ENCODE measurements at regions not wholly inside any gene's neighbourhood (a gene's known extent, or its start where the extent isn't known, plus 50 kb on each side); places are given as distances from the start of the nearest gene placed in this dataset.

- Histone ChIP-seq H3K9me3 (ENCODE audit: control insufficient read depth, insufficient read depth, low read depth, low read length) (no peaks in the 10 kb centered on the region), H3K4me2 (ENCODE audit: extremely low read depth, insufficient read depth, low read length) (no peak overlapping the region), H3K36me3 (ENCODE audit: control insufficient read depth, insufficient read depth, low read length) (no peaks in the 10 kb centered on the region), H3K79me2 (ENCODE audit: control insufficient read depth, insufficient read depth, low read length) (no peaks in the 10 kb centered on the region), H3K4me1 (ENCODE audit: control insufficient read depth, extremely low read depth, insufficient read depth, low read length) (no peaks in the 10 kb centered on the region), H4K20me1 (ENCODE audit: control insufficient read depth, extremely low read depth, insufficient read depth, low read length) (no peaks in the 10 kb centered on the region), H3K9ac (ENCODE audit: insufficient read depth, low read length) (no peak overlapping the region), H3K27ac (ENCODE audit: insufficient read depth, low read length) (no peak overlapping the region), H3K4me3 (replicated peaks in 1 of 4; ENCODE audit: control extremely low read depth in 1 of 4, insufficient read depth in 1 of 4, low read depth in 3 of 4, low read length in 4 of 4) (no peak overlapping the region), H2AFZ (ENCODE audit: low read length) (no peak overlapping the region), H3K27me3 (ENCODE audit: control insufficient read depth, insufficient read depth, low read length) (no peaks in the 10 kb centered on the region)
- TF ChIP-seq, protein P1, sequence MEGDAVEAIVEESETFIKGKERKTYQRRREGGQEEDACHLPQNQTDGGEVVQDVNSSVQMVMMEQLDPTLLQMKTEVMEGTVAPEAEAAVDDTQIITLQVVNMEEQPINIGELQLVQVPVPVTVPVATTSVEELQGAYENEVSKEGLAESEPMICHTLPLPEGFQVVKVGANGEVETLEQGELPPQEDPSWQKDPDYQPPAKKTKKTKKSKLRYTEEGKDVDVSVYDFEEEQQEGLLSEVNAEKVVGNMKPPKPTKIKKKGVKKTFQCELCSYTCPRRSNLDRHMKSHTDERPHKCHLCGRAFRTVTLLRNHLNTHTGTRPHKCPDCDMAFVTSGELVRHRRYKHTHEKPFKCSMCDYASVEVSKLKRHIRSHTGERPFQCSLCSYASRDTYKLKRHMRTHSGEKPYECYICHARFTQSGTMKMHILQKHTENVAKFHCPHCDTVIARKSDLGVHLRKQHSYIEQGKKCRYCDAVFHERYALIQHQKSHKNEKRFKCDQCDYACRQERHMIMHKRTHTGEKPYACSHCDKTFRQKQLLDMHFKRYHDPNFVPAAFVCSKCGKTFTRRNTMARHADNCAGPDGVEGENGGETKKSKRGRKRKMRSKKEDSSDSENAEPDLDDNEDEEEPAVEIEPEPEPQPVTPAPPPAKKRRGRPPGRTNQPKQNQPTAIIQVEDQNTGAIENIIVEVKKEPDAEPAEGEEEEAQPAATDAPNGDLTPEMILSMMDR (conservative IDR thresholded peaks at IDR 0.05 in 1 of 2, IDR thresholded peaks at IDR 0.05 in 1 of 2; ENCODE audit: low read depth in 1 of 2, low read length in 2 of 2): no peak
- no peak for DNase-seq (ENCODE audit: low read depth in 2 of 2)
Measured at GRCh38 chr7:17176371-17177032, 122.0 kb upstream of the AHR start.

DNA sequence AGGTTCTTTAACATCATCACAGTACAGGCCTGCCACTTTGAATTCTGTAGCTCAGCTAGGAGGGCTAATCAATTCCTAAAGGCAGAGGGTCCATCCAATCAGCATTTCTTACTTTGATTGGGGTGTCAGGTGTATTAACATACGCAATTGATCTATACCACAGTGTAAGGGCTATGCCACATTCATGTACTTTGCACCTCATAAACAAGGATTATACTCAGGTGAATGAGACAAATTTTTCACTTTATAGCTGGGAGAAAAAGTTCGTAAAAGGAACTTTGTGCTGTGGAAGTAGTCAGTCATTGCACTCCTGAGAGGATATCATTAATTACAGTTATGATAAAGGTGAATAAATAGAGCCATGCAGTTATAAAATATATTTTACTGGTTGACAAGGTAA, 119.9 kb upstream of the AHR start:
- H3K4me2 ChIP-seq (ENCODE audit: extremely low read depth, insufficient read depth, low read length): no peak overlapping the region
- H4K20me1 ChIP-seq (ENCODE audit: control insufficient read depth, extremely low read depth, insufficient read depth, low read length): no peaks in the 10 kb centered on the region
- no peaks in the 10 kb centered on the region for H3K9me3 ChIP-seq (ENCODE audit: control insufficient read depth, insufficient read depth, low read depth, low read length)
- no peaks in the 10 kb centered on the region for H3K36me3 ChIP-seq (ENCODE audit: control insufficient read depth, insufficient read depth, low read length)
- no peak overlapping the region for H2AFZ ChIP-seq (ENCODE audit: low read length)
- H3K27me3 ChIP-seq (ENCODE audit: control insufficient read depth, insufficient read depth, low read length): no peaks in the 10 kb centered on the region
- H3K9ac ChIP-seq (ENCODE audit: insufficient read depth, low read length): no peak overlapping the region
- H3K27ac ChIP-seq (ENCODE audit: insufficient read depth, low read length): no peak overlapping the region
- no peaks in the 10 kb centered on the region for H3K4me1 ChIP-seq (ENCODE audit: control insufficient read depth, extremely low read depth, insufficient read depth, low read length)
- TF ChIP-seq, protein P1 (conservative IDR thresholded peaks at IDR 0.05 in 1 of 2, IDR thresholded peaks at IDR 0.05 in 1 of 2; ENCODE audit: low read depth in 1 of 2, low read length in 2 of 2): no peak
- TF ChIP-seq EZH2 (IDR thresholded peaks at IDR 0.05; ENCODE audit: low read length, missing control alignments): no peak
- no peak for DNase-seq (ENCODE audit: low read depth in 2 of 2)
- H3K79me2 ChIP-seq (ENCODE audit: control insufficient read depth, insufficient read depth, low read length): no peaks in the 10 kb centered on the region
- no peak overlapping the region for H3K4me3 ChIP-seq (replicated peaks in 1 of 4; ENCODE audit: control extremely low read depth in 1 of 4, insufficient read depth in 1 of 4, low read depth in 3 of 4, low read length in 4 of 4)

DNA sequence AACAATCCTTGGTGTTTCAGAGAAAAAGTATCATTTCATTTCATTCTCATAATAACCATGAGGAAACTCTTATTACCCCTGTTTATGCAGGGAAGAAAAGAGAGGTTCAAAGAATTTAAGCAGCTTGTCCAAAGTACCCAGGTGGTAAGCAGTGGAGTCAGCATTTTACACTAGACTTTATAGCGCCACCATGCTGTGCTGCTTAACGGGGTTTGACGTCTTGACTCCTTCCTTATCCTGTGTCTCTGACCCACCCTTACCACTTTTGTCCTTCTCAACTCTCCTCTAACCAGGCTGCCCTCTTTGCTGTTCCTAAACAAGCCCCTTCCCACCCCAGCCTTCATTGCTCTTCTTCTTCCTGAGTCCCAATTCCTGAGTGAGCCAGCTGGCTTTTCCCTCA, 117.0 kb upstream of the AHR start:
- Histone ChIP-seq H3K4me2 (ENCODE audit: extremely low read depth, insufficient read depth, low read length) (no peak overlapping the region), H3K36me3 (ENCODE audit: control insufficient read depth, insufficient read depth, low read length) (no peaks in the 10 kb centered on the region), H3K9ac (ENCODE audit: insufficient read depth, low read length) (no peak overlapping the region), H4K20me1 (ENCODE audit: control insufficient read depth, extremely low read depth, insufficient read depth, low read length) (no peaks in the 10 kb centered on the region), H3K79me2 (ENCODE audit: control insufficient read depth, insufficient read depth, low read length) (no peaks in the 10 kb centered on the region), H3K9me3 (ENCODE audit: control insufficient read depth, insufficient read depth, low read depth, low read length) (no peaks in the 10 kb centered on the region), H3K27me3 (ENCODE audit: control insufficient read depth, insufficient read depth, low read length) (no peaks in the 10 kb centered on the region), H2AFZ (ENCODE audit: low read length) (no peak overlapping the region), H3K27ac (ENCODE audit: insufficient read depth, low read length) (no peak overlapping the region), H3K4me1 (ENCODE audit: control insufficient read depth, extremely low read depth, insufficient read depth, low read length) (no peaks in the 10 kb centered on the region), H3K4me3 (replicated peaks in 1 of 4; ENCODE audit: control extremely low read depth in 1 of 4, insufficient read depth in 1 of 4, low read depth in 3 of 4, low read length in 4 of 4) (no peak overlapping the region)
- no peak for DNase-seq (ENCODE audit: low read depth in 2 of 2)
- TF ChIP-seq EZH2 (IDR thresholded peaks at IDR 0.05; ENCODE audit: low read length, missing control alignments): no peak
- TF ChIP-seq, protein P1 (conservative IDR thresholded peaks at IDR 0.05 in 1 of 2, IDR thresholded peaks at IDR 0.05 in 1 of 2; ENCODE audit: low read depth in 1 of 2, low read length in 2 of 2): no peak

Data from fibroblast of lung (primary cell).